HT1080 (cell line): ENCODE measurements at regions not wholly inside any gene's neighbourhood (a gene's known extent, or its start where the extent isn't known, plus 50 kb on each side); places are given as distances from the start of the nearest gene placed in this dataset.
"Not testable (repeated sequence)": the region's sequence is repeated elsewhere in the genome, so short reads cannot be mapped to it uniquely, and the experiment has no call there.

Experiments used
- DNase-seq: peaks from one replicate; pipeline ENCODE4 v3.0.0-alpha.2; 2015; ENCODE audit warnings: low read depth

GRCh38 chr1:190812996-190813395 is 335.3 kb upstream of the BRINP3 start:
- no peak for DNase-seq

- DNase-seq, result no peak
Observed at GRCh38 chr1:190832511-190832910, 354.8 kb upstream of the BRINP3 start.

DNA sequence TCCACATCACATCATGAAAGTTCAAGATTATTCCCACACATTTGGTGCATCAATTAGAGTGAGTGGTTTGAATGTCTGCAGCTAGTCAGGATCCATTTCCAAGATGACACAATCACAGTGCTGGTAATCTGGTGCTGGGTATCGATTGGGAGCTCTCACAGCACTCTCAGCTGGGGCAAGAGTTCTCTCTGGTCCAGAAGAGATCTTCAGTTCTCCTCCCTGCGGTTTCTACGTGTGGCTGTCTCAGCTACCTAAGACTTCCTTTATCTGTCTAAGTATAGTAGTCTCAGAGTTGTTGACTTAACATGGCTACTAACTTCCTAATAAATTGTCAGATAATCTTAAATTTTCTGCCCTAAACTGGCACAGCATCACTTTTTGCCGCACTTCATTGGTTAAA is 358.0 kb upstream of the BRINP3 start:
- DNase-seq, result no peak

- not testable (repeated sequence) for DNase-seq
Observed at GRCh38 chr1:190837200-190837599, 359.5 kb upstream of the BRINP3 start.

DNA sequence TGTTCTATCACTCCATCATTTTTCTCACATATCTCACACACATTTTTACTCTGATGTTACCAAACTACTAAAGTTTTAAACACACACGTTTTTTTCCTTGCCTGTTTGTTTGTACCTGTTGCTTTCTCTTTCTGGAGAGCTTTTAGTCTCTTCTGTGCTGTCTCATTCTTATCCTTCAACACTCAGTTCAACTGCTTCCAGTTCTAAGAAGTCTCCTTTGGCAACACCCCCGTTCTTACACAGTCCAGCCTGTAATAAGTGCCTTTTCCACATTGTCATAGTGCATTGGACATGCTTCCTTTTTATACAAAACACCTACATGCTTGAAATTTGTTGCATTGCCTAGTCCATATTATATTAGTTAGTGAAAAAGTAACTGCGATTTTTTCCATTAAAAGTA is 360.2 kb upstream of the BRINP3 start:
- DNase-seq, result no peak

DNA sequence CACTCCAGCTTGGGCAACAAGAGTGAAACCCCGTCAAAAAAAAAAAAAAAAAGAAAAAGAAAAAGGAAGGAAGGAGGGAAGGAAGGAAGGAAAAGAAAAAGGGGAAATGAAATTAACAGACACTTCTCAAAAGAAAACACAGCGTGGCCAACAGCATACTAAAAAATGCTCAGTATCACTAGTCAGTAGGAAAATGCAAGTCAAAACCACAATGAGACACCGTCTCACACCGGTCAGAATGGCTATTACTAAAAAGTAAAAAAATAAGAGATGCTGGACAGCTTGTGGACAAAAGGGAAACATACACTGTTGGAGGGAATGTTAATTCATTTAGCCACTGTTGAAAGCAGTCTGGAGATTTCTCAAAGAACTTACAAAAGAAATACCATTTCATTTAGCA is 369.5 kb upstream of the BRINP3 start:
- no peak for DNase-seq

DNA sequence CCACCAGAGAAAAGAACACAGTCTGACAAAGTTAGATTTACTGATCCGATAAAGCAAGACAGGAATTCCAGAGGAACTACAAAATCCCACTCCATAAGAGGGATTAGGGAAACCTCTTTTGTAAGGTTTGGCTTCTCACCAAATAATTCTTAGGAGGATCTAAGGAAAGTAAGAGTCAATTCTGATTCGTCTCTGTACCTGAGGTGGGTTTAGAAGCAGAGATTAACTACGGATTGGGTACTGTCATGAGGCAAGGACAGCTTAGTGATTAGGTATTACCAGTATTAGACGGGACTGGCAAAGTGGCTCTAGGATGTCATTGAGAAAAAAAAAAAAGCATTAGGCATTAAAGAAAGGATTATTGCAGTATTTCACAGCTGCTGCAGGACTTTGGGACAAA is 371.7 kb upstream of the BRINP3 start:
- no peak for DNase-seq

GRCh38 chr1:190852611-190853010 is 374.9 kb upstream of the BRINP3 start:
- DNase-seq, result no peak

DNA sequence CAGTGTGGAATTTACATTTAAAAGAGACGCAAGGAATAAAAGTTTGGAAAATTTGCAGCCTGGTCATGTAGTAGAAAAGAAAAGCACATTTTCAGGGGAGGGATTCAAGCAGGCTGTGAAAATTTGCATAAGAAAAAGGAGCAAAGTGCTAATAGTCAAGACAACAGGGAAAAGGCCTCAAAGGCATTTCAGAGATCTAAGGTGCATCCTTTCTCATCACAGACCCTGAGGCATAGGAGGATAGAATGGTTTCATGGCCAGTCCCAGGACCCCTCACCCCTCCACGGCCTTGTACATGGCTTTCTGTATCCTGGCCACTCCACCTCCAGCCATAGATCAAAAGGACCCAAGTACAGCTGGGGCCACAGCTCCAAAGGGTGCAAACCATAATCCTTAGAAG is 380.5 kb upstream of the BRINP3 start:
- DNase-seq, result no peak

GRCh38 chr1:190864013-190864641 is 386.5 kb upstream of the BRINP3 start:
- no peak for DNase-seq

- DNase-seq, result no peak
Observed at GRCh38 chr1:190880352-190880751, 402.7 kb upstream of the BRINP3 start.

GRCh38 chr1:190881064-190881463 is 403.4 kb upstream of the BRINP3 start:
- no peak for DNase-seq

DNA sequence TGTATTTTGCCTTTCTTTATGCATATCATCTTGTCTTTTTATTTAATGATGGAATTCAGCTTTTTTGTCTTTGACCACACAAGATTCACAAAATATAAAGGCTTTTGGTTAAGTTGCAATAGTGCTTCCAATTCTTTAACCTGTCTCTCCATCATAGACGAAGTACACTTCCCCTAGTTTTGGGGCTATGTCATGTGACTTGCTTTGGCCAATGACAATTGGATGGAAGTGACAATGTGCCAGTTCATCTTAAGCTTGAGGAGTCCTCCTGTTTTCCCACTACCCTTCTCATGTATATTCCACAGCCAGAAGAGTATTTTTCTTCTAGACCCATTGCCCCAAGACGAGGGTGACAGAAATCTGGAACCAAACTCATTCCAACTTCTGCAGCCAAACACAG is 419.6 kb upstream of the BRINP3 start:
- no peak for DNase-seq

GRCh38 chr1:190904091-190904695 is 426.5 kb upstream of the BRINP3 start:
- peak; percentile 75 for DNase-seq

DNA sequence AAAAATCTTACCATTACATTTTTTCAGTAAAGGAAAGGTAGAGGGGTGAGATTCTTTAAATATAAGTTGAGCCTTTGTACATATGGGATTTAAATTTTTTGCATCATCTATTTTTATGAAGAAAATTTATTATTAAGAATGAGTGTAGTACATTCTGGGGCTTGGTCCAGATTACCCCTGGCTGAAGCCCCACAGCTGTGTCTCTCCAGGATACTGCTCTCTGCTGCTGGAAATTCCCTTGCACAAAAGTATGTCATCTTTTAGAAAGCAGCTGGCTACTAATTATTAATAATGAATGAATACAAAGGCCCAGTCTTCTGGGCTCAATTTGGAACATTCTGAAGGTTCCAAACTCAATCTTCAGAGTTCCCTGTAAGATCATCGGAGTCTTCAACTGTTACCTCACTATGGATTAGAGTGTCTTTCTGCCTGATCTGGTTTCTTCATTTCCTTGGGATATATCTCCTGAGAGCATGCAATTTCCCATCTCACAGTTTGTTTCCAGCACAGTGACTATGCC is 428.6 kb upstream of the BRINP3 start:
- DNase-seq, result no peak

DNA sequence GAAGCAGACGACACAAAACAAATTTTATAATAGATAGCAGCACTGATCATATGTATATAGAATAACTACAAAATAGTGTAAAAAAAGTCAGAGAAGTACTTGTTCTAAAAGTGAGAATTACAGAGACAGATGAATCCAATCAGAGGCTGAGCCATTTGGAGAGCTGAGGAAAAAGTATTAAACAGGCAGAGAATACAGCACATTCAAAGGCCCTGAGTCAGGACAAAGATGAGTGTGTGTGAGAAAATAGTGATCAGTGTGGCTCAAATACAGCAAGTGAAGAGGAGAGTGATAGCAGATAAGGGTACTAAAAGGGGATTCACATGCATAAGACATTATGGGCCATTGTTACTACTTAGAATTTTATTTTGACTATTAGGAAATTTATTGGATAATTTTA is 430.6 kb upstream of the BRINP3 start:
- DNase-seq, result peak; percentile 3

GRCh38 chr1:190908691-190909090 is 431.0 kb upstream of the BRINP3 start:
- DNase-seq, result no peak

GRCh38 chr1:190935925-190936324 is 458.3 kb upstream of the BRINP3 start:
- no peak for DNase-seq

DNA sequence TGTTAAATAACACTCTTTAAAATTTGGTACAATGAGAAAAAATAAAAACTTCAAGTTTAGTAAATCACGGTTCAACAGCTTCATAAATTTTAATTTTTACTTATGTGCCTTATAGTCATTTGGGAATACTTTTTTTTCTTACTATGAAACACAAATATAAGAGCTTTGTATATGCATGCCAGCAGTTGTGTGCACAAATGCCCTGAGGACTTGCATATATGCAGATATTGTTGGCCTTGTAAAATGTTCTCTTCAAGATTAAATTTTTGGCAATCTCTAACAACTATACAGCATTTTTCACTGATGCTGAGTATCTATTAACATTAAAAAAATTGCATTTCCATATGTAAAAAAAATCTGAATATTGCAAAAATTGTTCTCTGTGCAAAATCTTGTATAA is 458.7 kb upstream of the BRINP3 start:
- no peak for DNase-seq

DNA sequence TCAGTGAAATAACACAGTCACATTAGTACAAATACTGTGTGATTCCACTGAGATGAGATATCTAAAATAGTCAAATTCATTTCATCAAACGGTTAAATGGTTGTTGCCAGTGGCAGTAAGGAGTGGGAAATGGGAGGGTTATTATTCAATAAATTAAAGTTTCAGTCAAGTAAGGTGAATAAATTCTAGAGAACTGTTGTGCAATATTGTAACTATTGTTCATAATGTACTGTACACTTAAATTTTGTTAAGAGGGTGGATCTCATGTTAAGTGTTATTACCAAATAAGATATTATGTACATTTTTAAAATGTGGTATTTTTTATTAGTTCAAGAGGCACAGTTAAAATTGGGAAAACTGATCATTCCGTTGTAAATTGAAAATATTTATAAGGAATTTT is 463.3 kb upstream of the BRINP3 start:
- DNase-seq, result no peak

- DNase-seq, result no peak
Observed at GRCh38 chr1:190942475-190942874, 464.8 kb upstream of the BRINP3 start.

- not testable (repeated sequence) for DNase-seq
Observed at GRCh38 chr1:190943722-190944121, 466.1 kb upstream of the BRINP3 start.

GRCh38 chr1:190949939-190950338 is 472.3 kb upstream of the BRINP3 start:
- DNase-seq, result no peak
